ENCODE measurements at regions not wholly inside any gene's neighbourhood (a gene's known extent, or its start where the extent isn't known, plus 50 kb on each side); places are given as distances from the start of the nearest gene placed in this dataset.

- H3K27me3 ChIP-seq (ENCODE audit: control insufficient read depth in 1 of 2, insufficient read depth in 1 of 2, low read length in 2 of 2) = peaks cover 5 to 10% of the 10 kb centered on the region in 2 experiments
- no peak overlapping the region for H3K27ac ChIP-seq (ENCODE audit: low read length, poor library complexity, severe bottlenecking)
- H3K79me1 ChIP-seq (replicated peaks; ENCODE audit: low read length, poor library complexity, severe bottlenecking) = no peaks in the 10 kb centered on the region
- peaks cover 3% of the 10 kb centered on the region for H3K4me1 ChIP-seq (ENCODE audit: control insufficient read depth, insufficient read depth, low read depth, low read length)
- DNase-seq = no peak
- peak overlapping the region; percentile 30 for H2AFZ ChIP-seq (ENCODE audit: low read depth, low read length)
- H2BK15ac ChIP-seq (ENCODE audit: low read depth, poor library complexity, severe bottlenecking) = no peak overlapping the region
- H4K8ac ChIP-seq (ENCODE audit: low read length) = peak overlapping the region; percentile 66
- no peak overlapping the region for H2BK120ac ChIP-seq (ENCODE audit: low read depth, low read length)
- peak overlapping the region in 1 of 2 experiments; percentile 55 for H3K14ac ChIP-seq (ENCODE audit: low read length in 2 of 2)
- WGBS = 97% methylated on average over 6 of the region's 6 CpGs
- peak overlapping the region; percentile 54 for H2AK5ac ChIP-seq (ENCODE audit: low read length, severe bottlenecking)
- no peaks in the 10 kb centered on the region for H3K9me3 ChIP-seq (ENCODE audit: control insufficient read depth, low read length)
- H3K23ac ChIP-seq (ENCODE audit: low read length in 2 of 2) = no peak overlapping the region
- no peak overlapping the region for H3K9ac ChIP-seq (ENCODE audit: low read length)
- H2BK12ac ChIP-seq (ENCODE audit: low read length in 2 of 2) = peak overlapping the region in 1 of 2 experiments; percentile 31
- H3K36me3 ChIP-seq (ENCODE audit: control insufficient read depth in 1 of 2, insufficient read depth in 2 of 2, low read depth in 1 of 2, low read length in 2 of 2) = no peaks in the 10 kb centered on the region
- H3K4ac ChIP-seq (ENCODE audit: low read depth in 1 of 2, low read length in 2 of 2) = no peak overlapping the region
- no peak overlapping the region for H4K91ac ChIP-seq (ENCODE audit: low read length)
- no peak overlapping the region for H3K4me3 ChIP-seq (ENCODE audit: insufficient read depth in 1 of 2, low read depth in 1 of 2, low read length in 2 of 2)
- H2BK5ac ChIP-seq (ENCODE audit: low read depth, low read length, poor library complexity, severe bottlenecking) = no peak overlapping the region
- H3K18ac ChIP-seq (ENCODE audit: low read depth in 1 of 2, low read length in 2 of 2) = peak overlapping the region in 1 of 2 experiments; percentile 48
- no peak overlapping the region for H3K4me2 ChIP-seq (ENCODE audit: low read length, poor library complexity, severe bottlenecking)
Observed at GRCh38 chr13:24606486-24607170, 73.6 kb upstream of the ATP12A start.

- DNase-seq = no peak
Observed at GRCh38 chr13:24610956-24611355, 69.3 kb upstream of the ATP12A start.

GRCh38 chr13:24612726-24613125 is 67.5 kb upstream of the ATP12A start:
- Histone ChIP-seq H3K27ac (ENCODE audit: low read length, poor library complexity, severe bottlenecking) (no peak overlapping the region), H3K14ac (ENCODE audit: low read length in 2 of 2) (no peak overlapping the region), H3K4ac (ENCODE audit: low read depth in 1 of 2, low read length in 2 of 2) (no peak overlapping the region), H3K27me3 (ENCODE audit: control insufficient read depth in 1 of 2, insufficient read depth in 1 of 2, low read length in 2 of 2) (peaks cover 10 to 18% of the 10 kb centered on the region in 2 experiments), H2AK5ac (ENCODE audit: low read length, severe bottlenecking) (no peak overlapping the region), H4K91ac (ENCODE audit: low read length) (no peak overlapping the region), H2AFZ (ENCODE audit: low read depth, low read length) (no peak overlapping the region), H3K79me1 (replicated peaks; ENCODE audit: low read length, poor library complexity, severe bottlenecking) (no peaks in the 10 kb centered on the region), H3K36me3 (ENCODE audit: control insufficient read depth in 1 of 2, insufficient read depth in 2 of 2, low read depth in 1 of 2, low read length in 2 of 2) (no peaks in the 10 kb centered on the region), H2BK120ac (ENCODE audit: low read depth, low read length) (no peak overlapping the region), H3K4me1 (ENCODE audit: control insufficient read depth, insufficient read depth, low read depth, low read length) (peaks cover 2% of the 10 kb centered on the region), H3K18ac (ENCODE audit: low read depth in 1 of 2, low read length in 2 of 2) (no peak overlapping the region), H3K9me3 (ENCODE audit: control insufficient read depth, low read length) (no peaks in the 10 kb centered on the region), H4K8ac (ENCODE audit: low read length) (no peak overlapping the region), H3K4me2 (ENCODE audit: low read length, poor library complexity, severe bottlenecking) (no peak overlapping the region), H3K23ac (ENCODE audit: low read length in 2 of 2) (no peak overlapping the region), H2BK5ac (ENCODE audit: low read depth, low read length, poor library complexity, severe bottlenecking) (no peak overlapping the region), H2BK12ac (ENCODE audit: low read length in 2 of 2) (no peak overlapping the region), H2BK15ac (ENCODE audit: low read depth, poor library complexity, severe bottlenecking) (no peak overlapping the region), H3K9ac (ENCODE audit: low read length) (no peak overlapping the region), H3K4me3 (ENCODE audit: insufficient read depth in 1 of 2, low read depth in 1 of 2, low read length in 2 of 2) (no peak overlapping the region)
- DNase-seq = no peak
- whole genome bisulfite sequencing = 94% methylated on average over 9 of the region's 9 CpGs

More at GRCh38 chr13:24610956-24611355, 69.3 kb upstream of the ATP12A start:
- Histone ChIP-seq H3K4me1 (ENCODE audit: control insufficient read depth, insufficient read depth, low read depth, low read length) (peaks cover 4% of the 10 kb centered on the region), H3K23ac (ENCODE audit: low read length in 2 of 2) (no peak overlapping the region), H2BK15ac (ENCODE audit: low read depth, poor library complexity, severe bottlenecking) (no peak overlapping the region), H3K4ac (ENCODE audit: low read depth in 1 of 2, low read length in 2 of 2) (no peak overlapping the region), H2BK12ac (ENCODE audit: low read length in 2 of 2) (no peak overlapping the region), H2AK5ac (ENCODE audit: low read length, severe bottlenecking) (no peak overlapping the region), H3K27me3 (ENCODE audit: control insufficient read depth in 1 of 2, insufficient read depth in 1 of 2, low read length in 2 of 2) (peaks cover 10 to 18% of the 10 kb centered on the region in 2 experiments), H3K14ac (ENCODE audit: low read length in 2 of 2) (no peak overlapping the region), H3K36me3 (ENCODE audit: control insufficient read depth in 1 of 2, insufficient read depth in 2 of 2, low read depth in 1 of 2, low read length in 2 of 2) (no peaks in the 10 kb centered on the region), H3K79me1 (replicated peaks; ENCODE audit: low read length, poor library complexity, severe bottlenecking) (no peaks in the 10 kb centered on the region), H4K91ac (ENCODE audit: low read length) (no peak overlapping the region), H3K4me2 (ENCODE audit: low read length, poor library complexity, severe bottlenecking) (no peak overlapping the region), H4K8ac (ENCODE audit: low read length) (no peak overlapping the region), H2AFZ (ENCODE audit: low read depth, low read length) (no peak overlapping the region), H3K27ac (ENCODE audit: low read length, poor library complexity, severe bottlenecking) (no peak overlapping the region), H2BK120ac (ENCODE audit: low read depth, low read length) (no peak overlapping the region), H3K9me3 (ENCODE audit: control insufficient read depth, low read length) (no peaks in the 10 kb centered on the region), H3K9ac (ENCODE audit: low read length) (no peak overlapping the region), H2BK5ac (ENCODE audit: low read depth, low read length, poor library complexity, severe bottlenecking) (no peak overlapping the region), H3K18ac (ENCODE audit: low read depth in 1 of 2, low read length in 2 of 2) (no peak overlapping the region), H3K4me3 (ENCODE audit: insufficient read depth in 1 of 2, low read depth in 1 of 2, low read length in 2 of 2) (no peak overlapping the region)
- 100% methylated on average over 2 of the region's 3 CpGs for WGBS

GRCh38 chr13:24613128-24613527 is 67.1 kb upstream of the ATP12A start:
- Histone ChIP-seq H2AFZ (ENCODE audit: low read depth, low read length) (no peak overlapping the region), H3K27ac (ENCODE audit: low read length, poor library complexity, severe bottlenecking) (no peak overlapping the region), H2AK5ac (ENCODE audit: low read length, severe bottlenecking) (no peak overlapping the region), H3K27me3 (ENCODE audit: control insufficient read depth in 1 of 2, insufficient read depth in 1 of 2, low read length in 2 of 2) (peaks cover 10 to 18% of the 10 kb centered on the region in 2 experiments), H3K4me3 (ENCODE audit: insufficient read depth in 1 of 2, low read depth in 1 of 2, low read length in 2 of 2) (no peak overlapping the region), H3K9me3 (ENCODE audit: control insufficient read depth, low read length) (no peaks in the 10 kb centered on the region), H3K36me3 (ENCODE audit: control insufficient read depth in 1 of 2, insufficient read depth in 2 of 2, low read depth in 1 of 2, low read length in 2 of 2) (no peaks in the 10 kb centered on the region), H2BK12ac (ENCODE audit: low read length in 2 of 2) (no peak overlapping the region), H2BK120ac (ENCODE audit: low read depth, low read length) (no peak overlapping the region), H3K79me1 (replicated peaks; ENCODE audit: low read length, poor library complexity, severe bottlenecking) (no peaks in the 10 kb centered on the region), H3K14ac (ENCODE audit: low read length in 2 of 2) (no peak overlapping the region), H4K91ac (ENCODE audit: low read length) (no peak overlapping the region), H3K4ac (ENCODE audit: low read depth in 1 of 2, low read length in 2 of 2) (no peak overlapping the region), H3K18ac (ENCODE audit: low read depth in 1 of 2, low read length in 2 of 2) (no peak overlapping the region), H4K8ac (ENCODE audit: low read length) (no peak overlapping the region), H3K23ac (ENCODE audit: low read length in 2 of 2) (no peak overlapping the region), H3K4me1 (ENCODE audit: control insufficient read depth, insufficient read depth, low read depth, low read length) (peaks cover 3% of the 10 kb centered on the region), H2BK5ac (ENCODE audit: low read depth, low read length, poor library complexity, severe bottlenecking) (no peak overlapping the region), H2BK15ac (ENCODE audit: low read depth, poor library complexity, severe bottlenecking) (no peak overlapping the region), H3K4me2 (ENCODE audit: low read length, poor library complexity, severe bottlenecking) (no peak overlapping the region), H3K9ac (ENCODE audit: low read length) (no peak overlapping the region)
- DNase-seq = no peak
- 80% methylated on average over 3 of the region's 3 CpGs for WGBS

Data from mesenchymal stem cell (in vitro differentiated cells and primary cell).